Gastroesophageal sphincter (tissue), 3 donors: ENCODE measurements at regions not wholly inside any gene's neighbourhood (a gene's known extent, or its start where the extent isn't known, plus 50 kb on each side); places are given as distances from the start of the nearest gene placed in this dataset.
"Not testable (repeated sequence)": the region's sequence is repeated elsewhere in the genome, so short reads cannot be mapped to it uniquely, and the experiment has no call there.

Experiments used
- CTCF ChIP-seq, 4 experiments: fragments of 200-600 bp in 2 of 4; fragments of 450-650 bp in 2 of 4; sonication (generic) in 1 of 4; IDR thresholded peaks; one replicate each; pipeline ENCODE4 v1.5.1; 2017 to 2019; ENCODE audit warnings: antibody characterized with exemption in 4 of 4, mild to moderate bottlenecking in 2 of 4, moderate library complexity in 2 of 4
- EP300 ChIP-seq: sonication (generic); formaldehyde crosslinking; IDR thresholded peaks from one replicate; pipeline ENCODE4 v1.6.1; 2017; ENCODE audit warnings: antibody characterized with exemption, mild to moderate bottlenecking
- POLR2A ChIP-seq, 2 donors: fragments of 450-650 bp; IDR thresholded peaks; one replicate each; pipeline ENCODE4 v1.6.1; 2017; ENCODE audit warnings: antibody characterized with exemption in 2 of 2, mild to moderate bottlenecking in 2 of 2, moderate library complexity in 1 of 2

DNA sequence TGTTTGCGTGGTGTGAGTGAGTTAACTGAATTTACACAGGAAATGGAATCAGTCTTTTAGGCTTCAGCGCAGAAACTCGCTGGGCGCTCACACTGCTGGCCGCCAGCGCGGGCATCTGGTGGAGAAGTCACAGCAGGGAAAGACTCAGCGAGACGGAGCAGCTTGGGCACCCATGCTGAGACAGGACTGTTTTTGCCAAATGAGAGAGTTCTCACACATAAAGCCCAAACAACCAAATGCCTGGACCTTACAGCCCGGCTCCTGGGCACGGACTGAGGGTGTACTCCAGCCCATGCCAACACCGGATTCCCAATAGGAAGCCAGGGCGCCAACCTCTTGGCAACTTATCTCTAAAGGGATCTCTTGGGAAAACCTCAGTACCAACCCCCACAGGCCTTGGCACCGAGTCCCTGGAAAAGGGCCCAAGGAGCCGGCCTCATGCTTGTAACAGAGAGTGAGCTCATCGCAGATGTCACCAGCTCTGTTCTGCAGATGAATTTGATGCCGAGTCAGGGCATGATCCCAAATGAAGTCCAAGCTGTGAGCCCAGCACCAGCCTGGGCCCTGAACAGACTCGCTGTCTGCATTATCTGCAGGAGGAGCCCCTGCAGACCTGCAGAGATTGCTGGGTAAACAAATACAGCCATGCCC, 4065.2 kb upstream of the TPTE start:
- TF ChIP-seq CTCF (IDR thresholded peaks at IDR 0.05); POLR2A (IDR thresholded peaks at IDR 0.05); EP300: not testable (repeated sequence)
